GM21717 (cell line): ENCODE measurements at regions not wholly inside any gene's neighbourhood (a gene's known extent, or its start where the extent isn't known, plus 50 kb on each side); places are given as distances from the start of the nearest gene placed in this dataset.

Source experiments
- ATAC-seq: cut with Tn5 transposase; IDR thresholded peaks from one replicate; pipeline ENCODE4 v1.9.1; 2021; ENCODE audit warnings: mild to moderate bottlenecking, moderate library complexity; ENCODE audit not compliant: unreplicated experiment

- ATAC-seq: no peak
These were observed 805.9 kb downstream of the TLE1 start for GRCh38 chr9:80883426-80883825.

- no peak for ATAC-seq
These were observed 807.4 kb downstream of the TLE1 start for GRCh38 chr9:80881940-80882339.

GRCh38 chr9:80881320-80881719 lies 808.0 kb downstream of the TLE1 start:
- no peak for ATAC-seq

DNA sequence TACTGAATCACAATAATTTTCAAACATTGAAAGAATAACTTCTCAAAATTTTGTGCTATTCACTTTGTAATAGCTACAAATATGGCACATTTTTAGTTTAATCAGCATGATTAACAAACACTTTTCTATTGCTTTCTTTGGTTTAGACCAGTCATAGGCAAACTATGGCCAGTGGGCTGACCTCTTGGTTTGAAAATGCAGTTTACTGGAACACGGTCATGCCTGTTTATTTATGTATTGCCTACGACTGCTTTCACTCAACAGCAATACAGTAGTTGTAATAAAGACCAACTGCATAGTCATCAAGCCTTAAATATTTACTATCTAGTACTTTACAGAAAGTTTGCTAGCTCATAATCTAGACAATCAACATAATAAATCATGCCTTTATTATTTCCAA lies 810.8 kb downstream of the TLE1 start:
- no peak for ATAC-seq

DNA sequence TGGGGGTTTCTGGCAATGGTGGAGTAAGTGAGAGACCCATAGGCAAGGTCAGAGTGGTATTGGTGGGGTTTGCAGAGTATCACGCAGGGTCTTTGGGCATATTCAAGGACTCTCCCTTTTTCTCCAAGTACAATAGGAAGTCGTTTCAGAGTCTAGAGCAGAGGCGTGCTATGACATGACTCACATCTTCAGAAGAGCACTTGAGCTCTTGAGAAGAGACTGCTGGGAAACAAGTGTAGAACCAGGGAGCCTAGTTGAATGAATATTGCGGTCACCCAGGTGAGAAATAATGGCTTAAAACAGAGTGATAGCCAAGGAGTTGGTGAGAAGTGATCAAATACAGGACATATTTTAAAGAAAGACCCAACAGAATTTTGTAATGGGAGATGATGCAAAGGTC lies 813.4 kb downstream of the TLE1 start:
- ATAC-seq: no peak

- no peak for ATAC-seq
These were observed 815.1 kb downstream of the TLE1 start for GRCh38 chr9:80874276-80874675.

DNA sequence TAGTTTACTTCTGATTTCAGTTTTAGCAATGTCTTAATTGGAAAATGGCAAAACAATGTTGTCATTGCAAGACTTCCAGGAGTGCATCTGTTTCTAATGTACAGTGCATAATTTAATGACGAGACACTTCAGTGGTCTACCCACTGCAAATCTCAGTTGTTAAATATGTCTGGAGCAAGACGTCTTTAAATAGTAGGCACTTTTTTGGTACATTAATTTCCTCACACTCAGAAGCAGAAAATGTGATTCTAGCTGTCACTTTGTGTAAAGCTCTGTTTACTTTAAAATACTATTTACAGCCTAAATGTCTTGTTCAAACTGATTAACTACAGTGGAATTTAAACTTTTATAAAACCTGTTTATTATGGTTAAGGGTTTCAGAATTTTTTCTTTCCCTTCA lies 815.5 kb downstream of the TLE1 start:
- no peak for ATAC-seq

- ATAC-seq: no peak
These were observed 817.8 kb downstream of the TLE1 start for GRCh38 chr9:80871596-80871995.

GRCh38 chr9:80867731-80868130 lies 821.6 kb downstream of the TLE1 start:
- ATAC-seq: no peak

DNA sequence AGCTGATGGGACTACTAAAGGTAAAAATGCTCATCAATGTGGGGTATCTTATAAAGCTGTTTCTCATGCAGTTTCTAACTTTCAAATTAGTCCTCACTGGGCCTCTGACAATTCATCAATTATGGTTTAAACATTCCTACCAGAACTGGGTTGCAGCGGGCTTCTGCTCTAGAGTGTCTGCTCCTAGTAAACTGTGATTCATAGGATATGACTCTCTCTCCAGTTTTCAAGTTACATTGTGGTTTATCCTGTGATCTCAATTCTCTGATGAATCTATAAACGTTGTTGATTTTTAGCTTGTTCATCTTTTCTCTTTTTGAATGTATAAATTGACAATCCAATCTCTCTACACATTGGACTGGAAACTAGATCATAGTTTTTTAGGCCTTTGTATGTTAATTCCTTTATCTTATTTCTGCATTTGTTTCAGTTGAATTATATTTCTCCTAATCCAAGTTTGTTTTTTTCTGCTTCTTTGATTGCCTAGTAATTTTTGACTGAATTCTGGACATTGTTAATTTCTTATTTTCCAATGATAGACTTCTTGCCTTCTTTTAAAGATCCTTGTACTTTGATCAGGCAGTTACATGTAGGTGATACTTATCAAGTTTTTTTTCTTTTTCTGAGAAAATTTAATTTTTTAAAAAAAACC lies 822.6 kb downstream of the TLE1 start:
- ATAC-seq: no peak

GRCh38 chr9:80866121-80866520 lies 823.2 kb downstream of the TLE1 start:
- ATAC-seq: no peak

GRCh38 chr9:80843028-80843427 lies 846.3 kb downstream of the TLE1 start:
- ATAC-seq: no peak

GRCh38 chr9:80842389-80842788 lies 847.0 kb downstream of the TLE1 start:
- ATAC-seq: no peak

GRCh38 chr9:80841888-80842287 lies 847.5 kb downstream of the TLE1 start:
- ATAC-seq: no peak

- no peak for ATAC-seq
These were observed 849.3 kb downstream of the TLE1 start for GRCh38 chr9:80839821-80840675.

- no peak for ATAC-seq
These were observed 853.3 kb downstream of the TLE1 start for GRCh38 chr9:80836013-80836412.

DNA sequence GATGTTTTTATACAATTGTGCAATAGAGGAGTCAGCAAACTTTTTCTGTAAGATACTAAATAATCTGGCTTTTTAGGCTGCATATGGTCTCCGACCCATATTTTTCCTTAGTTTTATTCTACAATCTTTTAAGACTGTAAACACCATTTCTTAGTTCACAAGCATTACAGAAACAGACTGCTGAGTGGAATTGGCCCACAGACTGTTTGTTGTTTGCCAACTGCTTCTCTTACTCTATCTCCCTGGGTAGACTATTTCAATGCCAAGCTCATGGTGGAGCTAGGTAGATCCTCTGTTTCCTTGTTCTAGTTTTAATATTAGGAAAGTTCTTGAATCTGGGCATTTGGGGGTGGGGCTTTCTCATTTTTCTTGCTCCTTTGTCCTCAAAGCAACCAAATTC lies 857.6 kb downstream of the TLE1 start:
- ATAC-seq: no peak

- ATAC-seq: no peak
These were observed 877.7 kb downstream of the TLE1 start for GRCh38 chr9:80811656-80812055.

- no peak for ATAC-seq
These were observed 878.3 kb downstream of the TLE1 start for GRCh38 chr9:80811003-80811402.

DNA sequence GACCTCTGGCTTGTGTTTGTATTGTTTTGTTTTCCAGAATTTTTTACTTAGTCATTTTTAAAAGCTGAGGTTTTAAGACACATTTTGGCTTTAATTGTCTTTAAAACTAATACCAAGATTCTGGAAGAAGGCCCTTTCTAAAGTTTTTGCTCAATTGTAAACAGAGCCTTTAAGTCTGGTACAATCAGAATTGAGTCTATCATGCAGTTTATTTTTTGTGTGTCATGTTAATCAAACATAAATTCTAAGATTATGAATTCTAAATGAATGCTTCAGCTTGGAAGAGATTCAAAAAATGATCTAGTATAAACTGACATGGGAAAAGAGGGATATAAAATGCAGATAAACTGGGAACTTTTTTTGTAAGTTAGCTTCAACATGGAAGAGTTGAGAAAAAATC lies 882.7 kb downstream of the TLE1 start:
- no peak for ATAC-seq

DNA sequence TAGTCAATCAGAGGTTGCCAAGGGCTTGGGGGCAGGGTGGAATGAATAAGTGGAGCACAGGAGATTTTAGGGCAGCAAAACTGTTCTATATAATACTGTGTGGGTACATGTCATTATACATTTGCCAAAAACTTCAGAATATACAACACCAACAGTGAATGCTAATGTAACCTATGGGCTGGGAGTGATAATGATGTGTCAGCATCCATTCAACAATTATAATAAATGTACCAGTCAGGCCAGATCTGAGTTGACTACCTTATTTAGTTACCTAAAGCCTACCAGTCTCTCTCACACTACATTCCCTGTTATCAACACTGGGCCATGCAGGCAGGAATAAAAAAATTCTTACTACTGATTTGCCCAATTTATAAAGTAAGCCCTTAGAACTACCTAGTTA lies 884.5 kb downstream of the TLE1 start:
- ATAC-seq: no peak

GRCh38 chr9:80797831-80798688 lies 891.3 kb downstream of the TLE1 start:
- no peak for ATAC-seq
